WTC11 (cell line): ENCODE measurements at regions not wholly inside any gene's neighbourhood (a gene's known extent, or its start where the extent isn't known, plus 50 kb on each side); places are given as distances from the start of the nearest gene placed in this dataset.

ENCODE experiments used
- CTCF ChIP-seq: fragments of 200-600 bp; IDR thresholded peaks from 2 replicates; pipeline ENCODE4 v1.8.0; 2022; ENCODE audit warnings: antibody characterized with exemption
- GABPB1 ChIP-seq: sonication (generic); formaldehyde crosslinking; IDR thresholded peaks from 2 replicates; pipeline ENCODE4 v1.8.1; 2023; ENCODE audit warnings: mild to moderate bottlenecking, missing genetic modification reagents
- MAX ChIP-seq: sonication (generic); formaldehyde crosslinking; IDR thresholded peaks from 2 replicates; pipeline ENCODE4 v1.8.0; 2022; ENCODE audit warnings: mild to moderate bottlenecking, missing genetic modification reagents
- MYBL2 ChIP-seq: sonication (generic); formaldehyde crosslinking; IDR thresholded peaks from 2 replicates; pipeline ENCODE4 v1.8.1; 2023; ENCODE audit warnings: mild to moderate bottlenecking, moderate library complexity, missing genetic modification reagents
- SP1 ChIP-seq: sonication (generic); formaldehyde crosslinking; conservative IDR thresholded peaks from 2 replicates; pipeline ENCODE4 v1.8.1; 2022; ENCODE audit warnings: missing genetic modification reagents
- TP53 ChIP-seq: sonication (generic); formaldehyde crosslinking; IDR thresholded peaks from 2 replicates; pipeline ENCODE4 v1.8.1; 2023; ENCODE audit warnings: mild to moderate bottlenecking, missing genetic modification reagents
- USF2 ChIP-seq: sonication (generic); formaldehyde crosslinking; IDR thresholded peaks from 2 replicates; pipeline ENCODE4 v1.8.1; 2023; ENCODE audit warnings: mild to moderate bottlenecking, missing genetic modification reagents, moderate library complexity
- ZNF138 ChIP-seq: sonication (generic); formaldehyde crosslinking; conservative IDR thresholded peaks from 2 replicates; pipeline ENCODE4 v1.8.1; 2022; ENCODE audit warnings: mild to moderate bottlenecking, moderate library complexity, missing genetic modification reagents
- ZNF263 ChIP-seq: sonication (generic); formaldehyde crosslinking; IDR thresholded peaks from 2 replicates; pipeline ENCODE4 v1.8.1; 2022; ENCODE audit warnings: low read depth, mild to moderate bottlenecking, moderate library complexity, missing genetic modification reagents
- ZNF512 ChIP-seq: sonication (generic); formaldehyde crosslinking; IDR thresholded peaks from 2 replicates; pipeline ENCODE4 v1.8.1; 2022; ENCODE audit warnings: missing genetic modification reagents, borderline replicate concordance

GRCh38 chr20:30910937-30911725 lies 346.3 kb upstream of the DEFB115 start:
- no peak for TF ChIP-seq CTCF
- TF ChIP-seq SP1 (CRISPR knock-in tag) = no peak
- TF ChIP-seq ZNF138 (CRISPR knock-in tag) = no peak
- TF ChIP-seq ZNF263 (CRISPR knock-in tag) = no peak
- no peak for TF ChIP-seq MAX (CRISPR knock-in tag)
- no peak for TF ChIP-seq ZNF512 (CRISPR knock-in tag)
- TF ChIP-seq GABPB1 = no peak
- no peak for TF ChIP-seq MYBL2
- no peak for TF ChIP-seq USF2
- TF ChIP-seq TP53 = no peak
